Panc1 (cell line): ENCODE measurements at regions not wholly inside any gene's neighbourhood (a gene's known extent, or its start where the extent isn't known, plus 50 kb on each side); places are given as distances from the start of the nearest gene placed in this dataset.

Experiments
- ATAC-seq: fragments of 200-7000 bp; cut with Tn5 transposase; 2 replicates; pipeline ENCODE4 v1.9.1; 2020; ENCODE audit warnings: mild to moderate bottlenecking, moderate library complexity
- BruUV-seq: library from RNA; stranded (reverse); fragments of 400-500 nt; replicated peaks from 2 replicates; lab custom pipeline; 2021; lab: Mats Ljungman, UMichigan
- CTCF ChIA-PET: fragments of 300-600 bp; sonication (Branson Sonifier 250); formaldehyde crosslinking; loops from one replicate; lab custom pipeline; 2022; ENCODE audit warnings: antibody characterized with exemption; lab: Charles Lee
- POLR2A ChIA-PET: fragments of 300-600 bp; sonication (Branson Sonifier 250); formaldehyde crosslinking; loops from one replicate; lab custom pipeline; 2022; ENCODE audit warnings: antibody characterized with exemption; lab: Charles Lee
- DNase-seq: peaks from one replicate; pipeline ENCODE4 v3.0.0-alpha.2; 2010; ENCODE audit warnings: low read depth, low spot score
- H3K27ac ChIP-seq: 2 replicates; pipeline ENCODE4 v1.5.1; 2011; ENCODE audit warnings: mild to moderate bottlenecking, low read length, inconsistent platforms
- H3K27me3 ChIP-seq: fragments of 200-500 bp; sonication (Bioruptor generic); 2 replicates; pipeline ENCODE4 v1.6.0; 2014; ENCODE audit warnings: low read length, inconsistent platforms; ENCODE audit not compliant: control insufficient read depth, insufficient read depth
- H3K36me3 ChIP-seq: fragments of 200-500 bp; sonication (Bioruptor generic); 2 replicates; pipeline ENCODE4 v1.5.1; 2014; ENCODE audit warnings: inconsistent platforms, mild to moderate bottlenecking, low read length, moderate library complexity; ENCODE audit not compliant: control insufficient read depth, insufficient read depth
- H3K4me1 ChIP-seq: 2 replicates; pipeline ENCODE4 v1.5.1; 2011; ENCODE audit warnings: inconsistent platforms, mild to moderate bottlenecking, low read length, moderate library complexity; ENCODE audit not compliant: control insufficient read depth, insufficient read depth
- H3K4me3 ChIP-seq, 2 experiments: 2 replicates each; pipeline ENCODE4 v1.5.1; 2011 to 2012; ENCODE audit warnings: low read depth in 2 of 2, low read length in 2 of 2, mild to moderate bottlenecking in 2 of 2, inconsistent platforms in 1 of 2, moderate library complexity in 1 of 2
- H3K9me3 ChIP-seq: fragments of 200-500 bp; sonication (Bioruptor generic); 2 replicates; pipeline ENCODE4 v1.5.1; 2014; ENCODE audit warnings: low read depth, mild to moderate bottlenecking, inconsistent platforms, low read length, moderate library complexity; ENCODE audit not compliant: control insufficient read depth, insufficient read depth
- POLR2AphosphoS5 ChIP-seq: IDR thresholded peaks from 2 replicates; pipeline ENCODE4 v1.6.1; 2012; ENCODE audit warnings: mild to moderate bottlenecking, low read depth, low read length, moderate library complexity
- SIN3A ChIP-seq: IDR thresholded peaks from 2 replicates; pipeline ENCODE4 v1.6.1; 2012; ENCODE audit warnings: low read depth, mild to moderate bottlenecking, low read length, moderate library complexity, borderline replicate concordance; ENCODE audit not compliant: insufficient read depth
- TCF7L2 ChIP-seq: IDR thresholded peaks from 2 replicates; pipeline ENCODE4 v1.6.1; 2011; ENCODE audit warnings: mild to moderate bottlenecking, low read depth, low read length, inconsistent platforms
- in situ Hi-C: cut with HindIII; loops from 2 replicates; pipeline ENCODE4 v1.10.0; 2016; ENCODE audit warnings: low sequenced_read_pairs, low pct_unique_long_range_greater_than_20kb
- intact Hi-C: fragments of 100-400 bp; cut with micrococcal nuclease; formaldehyde crosslinking; loops from one replicate; pipeline ENCODE4 v1.10.0; 2022; ENCODE audit not compliant: unreplicated experiment
- TF ChIP-seq, protein P1 (sequence below): fragments of 450-650 bp; IDR thresholded peaks from 2 replicates; pipeline ENCODE4 v1.5.1; 2017; ENCODE audit warnings: mild to moderate bottlenecking
- TF ChIP-seq, protein P2 (sequence below), 2 experiments: IDR thresholded peaks; 2 replicates each; pipeline ENCODE4 v1.6.1; 2011 to 2012; ENCODE audit warnings: low read depth in 2 of 2, control low read depth in 1 of 2, low read length in 1 of 2, mild to moderate bottlenecking in 1 of 2, moderate library complexity in 1 of 2; ENCODE audit not compliant: insufficient read depth in 1 of 2

DNA sequence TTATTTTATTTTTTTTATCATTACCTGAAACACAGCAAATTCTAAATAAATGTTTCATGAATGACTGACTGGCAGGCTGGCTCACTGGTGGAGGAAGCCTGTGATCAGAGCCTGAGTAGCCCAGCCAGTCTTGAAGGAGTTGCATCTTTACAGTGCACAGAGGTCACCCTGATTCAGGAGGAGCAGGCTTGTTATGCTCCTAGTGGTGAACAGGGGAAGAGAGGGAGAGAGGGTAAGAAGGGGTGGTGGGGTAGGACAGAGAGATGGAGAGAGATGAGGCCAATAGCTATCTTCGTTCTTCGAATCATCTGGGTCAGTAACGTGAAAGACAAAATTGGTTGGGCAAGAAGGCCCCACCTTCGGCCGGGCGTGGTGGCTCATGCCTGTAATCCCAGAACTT lies 202.6 kb upstream of the MCTP2 start:
- no peak for DNase-seq
- ChIA-PET CTCF (no interaction called here), POLR2A (no interaction called here)
- no peak overlapping the region for H3K27ac ChIP-seq
- TF ChIP-seq, protein P1, sequence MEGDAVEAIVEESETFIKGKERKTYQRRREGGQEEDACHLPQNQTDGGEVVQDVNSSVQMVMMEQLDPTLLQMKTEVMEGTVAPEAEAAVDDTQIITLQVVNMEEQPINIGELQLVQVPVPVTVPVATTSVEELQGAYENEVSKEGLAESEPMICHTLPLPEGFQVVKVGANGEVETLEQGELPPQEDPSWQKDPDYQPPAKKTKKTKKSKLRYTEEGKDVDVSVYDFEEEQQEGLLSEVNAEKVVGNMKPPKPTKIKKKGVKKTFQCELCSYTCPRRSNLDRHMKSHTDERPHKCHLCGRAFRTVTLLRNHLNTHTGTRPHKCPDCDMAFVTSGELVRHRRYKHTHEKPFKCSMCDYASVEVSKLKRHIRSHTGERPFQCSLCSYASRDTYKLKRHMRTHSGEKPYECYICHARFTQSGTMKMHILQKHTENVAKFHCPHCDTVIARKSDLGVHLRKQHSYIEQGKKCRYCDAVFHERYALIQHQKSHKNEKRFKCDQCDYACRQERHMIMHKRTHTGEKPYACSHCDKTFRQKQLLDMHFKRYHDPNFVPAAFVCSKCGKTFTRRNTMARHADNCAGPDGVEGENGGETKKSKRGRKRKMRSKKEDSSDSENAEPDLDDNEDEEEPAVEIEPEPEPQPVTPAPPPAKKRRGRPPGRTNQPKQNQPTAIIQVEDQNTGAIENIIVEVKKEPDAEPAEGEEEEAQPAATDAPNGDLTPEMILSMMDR: no peak
- no peak for TF ChIP-seq SIN3A
- TF ChIP-seq POLR2AphosphoS5: no peak
- no peak overlapping the region for H3K4me3 ChIP-seq
- in situ Hi-C loops (no loop called here), intact Hi-C loops (no loop called here)
- no peaks in the 10 kb centered on the region for H3K9me3 ChIP-seq
- ATAC-seq: no peak
- H3K27me3 ChIP-seq: no peaks in the 10 kb centered on the region
- H3K4me1 ChIP-seq: no peaks in the 10 kb centered on the region
- H3K36me3 ChIP-seq: no peaks in the 10 kb centered on the region
- BruUV-seq: no TSS peak

DNA sequence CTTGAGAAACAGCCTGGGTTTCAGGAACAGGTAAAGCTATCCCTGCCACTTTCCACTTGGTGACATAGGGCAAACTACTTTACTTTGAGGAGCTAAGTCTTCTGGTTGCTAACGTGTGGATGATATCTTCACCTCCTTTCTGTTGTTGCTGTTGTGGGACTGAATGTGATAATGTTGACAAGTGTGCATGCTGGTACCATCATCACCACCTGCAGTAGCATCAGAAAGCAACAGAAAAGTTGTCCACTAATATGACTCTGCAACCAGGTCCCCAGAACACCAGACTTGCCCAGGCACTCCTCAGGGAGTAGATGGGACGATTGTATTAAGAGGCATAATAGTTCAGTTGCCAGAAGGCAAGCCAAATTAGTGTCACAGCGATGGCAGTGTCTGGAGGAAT lies 203.2 kb upstream of the MCTP2 start:
- in situ Hi-C loops (no loop called here), intact Hi-C loops (no loop called here)
- H3K36me3 ChIP-seq: no peaks in the 10 kb centered on the region
- no peaks in the 10 kb centered on the region for H3K9me3 ChIP-seq
- BruUV-seq: no TSS peak
- TF ChIP-seq, protein P1: no peak
- no peak for TF ChIP-seq TCF7L2
- no peak for TF ChIP-seq SIN3A
- no peaks in the 10 kb centered on the region for H3K4me1 ChIP-seq
- H3K27ac ChIP-seq: no peak overlapping the region
- no peak overlapping the region for H3K4me3 ChIP-seq
- POLR2A ChIA-PET: no interaction called here
- no peaks in the 10 kb centered on the region for H3K27me3 ChIP-seq
- DNase-seq: no peak
- CTCF ChIA-PET: no interaction called here
- ATAC-seq: no peak

DNA sequence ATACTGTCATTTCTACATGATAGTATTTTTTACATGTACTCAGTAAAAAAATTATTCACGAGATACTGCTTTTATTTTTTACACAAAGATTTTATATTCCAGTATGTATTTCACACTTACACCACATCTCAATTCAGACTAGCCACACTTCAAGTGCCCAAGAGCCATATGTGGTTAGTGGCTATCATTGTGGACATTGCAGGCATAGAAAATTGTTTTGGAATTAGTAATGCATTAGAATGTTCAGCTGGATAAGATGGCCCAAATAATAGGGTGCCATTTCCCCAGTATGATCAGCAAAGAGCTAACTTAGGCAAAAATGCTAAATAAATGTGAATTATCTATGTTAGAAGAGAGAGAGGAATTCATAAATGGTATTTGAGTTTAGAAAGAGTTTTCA lies 203.8 kb upstream of the MCTP2 start:
- POLR2A ChIA-PET: no interaction called here
- in situ Hi-C loops: no loop called here
- BruUV-seq: no TSS peak
- Histone ChIP-seq H3K4me1 (no peaks in the 10 kb centered on the region), H3K4me3 (no peak overlapping the region), H3K27ac (no peak overlapping the region), H3K36me3 (no peaks in the 10 kb centered on the region), H3K27me3 (no peaks in the 10 kb centered on the region), H3K9me3 (no peaks in the 10 kb centered on the region)
- CTCF ChIA-PET: no interaction called here
- intact Hi-C loops: no loop called here
- TF ChIP-seq, protein P1: no peak
- TF ChIP-seq SIN3A: no peak
- no peak for TF ChIP-seq POLR2AphosphoS5
- TF ChIP-seq TCF7L2: no peak
- TF ChIP-seq, protein P2, sequence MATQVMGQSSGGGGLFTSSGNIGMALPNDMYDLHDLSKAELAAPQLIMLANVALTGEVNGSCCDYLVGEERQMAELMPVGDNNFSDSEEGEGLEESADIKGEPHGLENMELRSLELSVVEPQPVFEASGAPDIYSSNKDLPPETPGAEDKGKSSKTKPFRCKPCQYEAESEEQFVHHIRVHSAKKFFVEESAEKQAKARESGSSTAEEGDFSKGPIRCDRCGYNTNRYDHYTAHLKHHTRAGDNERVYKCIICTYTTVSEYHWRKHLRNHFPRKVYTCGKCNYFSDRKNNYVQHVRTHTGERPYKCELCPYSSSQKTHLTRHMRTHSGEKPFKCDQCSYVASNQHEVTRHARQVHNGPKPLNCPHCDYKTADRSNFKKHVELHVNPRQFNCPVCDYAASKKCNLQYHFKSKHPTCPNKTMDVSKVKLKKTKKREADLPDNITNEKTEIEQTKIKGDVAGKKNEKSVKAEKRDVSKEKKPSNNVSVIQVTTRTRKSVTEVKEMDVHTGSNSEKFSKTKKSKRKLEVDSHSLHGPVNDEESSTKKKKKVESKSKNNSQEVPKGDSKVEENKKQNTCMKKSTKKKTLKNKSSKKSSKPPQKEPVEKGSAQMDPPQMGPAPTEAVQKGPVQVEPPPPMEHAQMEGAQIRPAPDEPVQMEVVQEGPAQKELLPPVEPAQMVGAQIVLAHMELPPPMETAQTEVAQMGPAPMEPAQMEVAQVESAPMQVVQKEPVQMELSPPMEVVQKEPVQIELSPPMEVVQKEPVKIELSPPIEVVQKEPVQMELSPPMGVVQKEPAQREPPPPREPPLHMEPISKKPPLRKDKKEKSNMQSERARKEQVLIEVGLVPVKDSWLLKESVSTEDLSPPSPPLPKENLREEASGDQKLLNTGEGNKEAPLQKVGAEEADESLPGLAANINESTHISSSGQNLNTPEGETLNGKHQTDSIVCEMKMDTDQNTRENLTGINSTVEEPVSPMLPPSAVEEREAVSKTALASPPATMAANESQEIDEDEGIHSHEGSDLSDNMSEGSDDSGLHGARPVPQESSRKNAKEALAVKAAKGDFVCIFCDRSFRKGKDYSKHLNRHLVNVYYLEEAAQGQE (IDR thresholded peaks at IDR 0.05; ENCODE audit: insufficient read depth in 1 of 2, low read depth in 2 of 2, low read length in 1 of 2): no peak
- ATAC-seq (no peak), DNase-seq (no peak)
